ENCODE measurements at regions not wholly inside any gene's neighbourhood (a gene's known extent, or its start where the extent isn't known, plus 50 kb on each side); places are given as distances from the start of the nearest gene placed in this dataset.

- TF ChIP-seq CTCF (IDR thresholded peaks at IDR 0.05; ENCODE audit: poor library complexity, severe bottlenecking) (no peak), EP300 (conservative IDR thresholded peaks at IDR 0.05; ENCODE audit: poor library complexity, severe bottlenecking) (no peak), REST (IDR thresholded peaks at IDR 0.05; ENCODE audit: borderline replicate concordance) (no peak)
Observed at GRCh38 chr13:73421310-73421912, 362.6 kb downstream of the KLF5 start.

Data from neural cell (in vitro differentiated cells).